ACHN (cell line): ENCODE measurements at regions not wholly inside any gene's neighbourhood (a gene's known extent, or its start where the extent isn't known, plus 50 kb on each side); places are given as distances from the start of the nearest gene placed in this dataset.
"Not testable (repeated sequence)": the region's sequence is repeated elsewhere in the genome, so short reads cannot be mapped to it uniquely, and the experiment has no call there.

ENCODE experiments used
- DNase-seq: peaks from one replicate; pipeline ENCODE4 v3.0.0-alpha.2; 2015
- in situ Hi-C: cut with HindIII; loops from 2 replicates; pipeline ENCODE4 v1.10.0; 2017; ENCODE audit warnings: low sequenced_read_pairs, low pct_ligation_motif_present, low pct_unique_long_range_greater_than_20kb

GRCh38 chr5:92267830-92268229, 884.7 kb upstream of the ARRDC3 start:
- in situ Hi-C loops, result no loop called here

GRCh38 chr5:92265804-92266203, 882.7 kb upstream of the ARRDC3 start:
- in situ Hi-C loops, result no loop called here
- DNase-seq, result no peak

More at GRCh38 chr5:92267830-92268229, 884.7 kb upstream of the ARRDC3 start:
- DNase-seq, result no peak

- in situ Hi-C loops, result not testable (repeated sequence)
These were observed 872.5 kb upstream of the ARRDC3 start for GRCh38 chr5:92255605-92256004.

GRCh38 chr5:92248518-92248917, 865.4 kb upstream of the ARRDC3 start:
- DNase-seq, result no peak
- in situ Hi-C loops, result no loop called here

More at GRCh38 chr5:92255605-92256004, 872.5 kb upstream of the ARRDC3 start:
- DNase-seq, result not testable (repeated sequence)

GRCh38 chr5:92242170-92242569, 859.1 kb upstream of the ARRDC3 start:
- in situ Hi-C loops, result no loop called here
- no peak for DNase-seq

- DNase-seq, result no peak
- in situ Hi-C loops, result no loop called here
These were observed 854.8 kb upstream of the ARRDC3 start for GRCh38 chr5:92237896-92238295.

GRCh38 chr5:92222449-92222848, 839.3 kb upstream of the ARRDC3 start:
- DNase-seq, result peak; percentile 6
- in situ Hi-C loops, result no loop called here

- in situ Hi-C loops, DNase-seq: not testable (repeated sequence)
These were observed 833.7 kb upstream of the ARRDC3 start for GRCh38 chr5:92216852-92217251.

- DNase-seq, result no peak
- in situ Hi-C loops, result no loop called here
These were observed 832.0 kb upstream of the ARRDC3 start for GRCh38 chr5:92215116-92215515.

- no peak for DNase-seq
- in situ Hi-C loops, result no loop called here
These were observed 825.1 kb upstream of the ARRDC3 start for GRCh38 chr5:92208265-92208664.

- no peak for DNase-seq
- in situ Hi-C loops, result no loop called here
These were observed 824.0 kb upstream of the ARRDC3 start for GRCh38 chr5:92207151-92207550.

- in situ Hi-C loops, result no loop called here
These were observed 823.6 kb upstream of the ARRDC3 start for GRCh38 chr5:92206681-92207080.

GRCh38 chr5:92199035-92199434, 815.9 kb upstream of the ARRDC3 start:
- DNase-seq, in situ Hi-C loops: not testable (repeated sequence)

More at GRCh38 chr5:92206681-92207080, 823.6 kb upstream of the ARRDC3 start:
- DNase-seq, result no peak

GRCh38 chr5:92181656-92182055, 798.5 kb upstream of the ARRDC3 start:
- in situ Hi-C loops, result no loop called here
- DNase-seq, result no peak

- DNase-seq, result no peak
- in situ Hi-C loops, result no loop called here
These were observed 797.3 kb upstream of the ARRDC3 start for GRCh38 chr5:92180391-92180790.

GRCh38 chr5:92179651-92180050, 796.5 kb upstream of the ARRDC3 start:
- no peak for DNase-seq
- in situ Hi-C loops, result no loop called here

- in situ Hi-C loops, result no loop called here
- DNase-seq, result no peak
These were observed 794.9 kb upstream of the ARRDC3 start for GRCh38 chr5:92177926-92178487.

- peak; percentile 9 for DNase-seq
- in situ Hi-C loops, result no loop called here
These were observed 780.8 kb upstream of the ARRDC3 start for GRCh38 chr5:92163906-92164305.

GRCh38 chr5:92147798-92148197, 764.7 kb upstream of the ARRDC3 start:
- DNase-seq, result no peak
- in situ Hi-C loops, result no loop called here

GRCh38 chr5:92147266-92147665, 764.1 kb upstream of the ARRDC3 start:
- in situ Hi-C loops, result no loop called here
- DNase-seq, result no peak

- in situ Hi-C loops, result no loop called here
- DNase-seq, result no peak
These were observed 762.7 kb upstream of the ARRDC3 start for GRCh38 chr5:92145852-92146251.
